ENCODE measurements at regions not wholly inside any gene's neighbourhood (a gene's known extent, or its start where the extent isn't known, plus 50 kb on each side); places are given as distances from the start of the nearest gene placed in this dataset.
A peak's percentile ranks its signal among the peaks of the same experiment; 100 is the strongest.

- no peaks in the 10 kb centered on the region for H3K4me1 Mint-ChIP-seq (ENCODE audit: unreplicated experiment)
- no peaks in the 10 kb centered on the region for H3K9me3 Mint-ChIP-seq (ENCODE audit: unreplicated experiment)
- DNase-seq (ENCODE audit: low spot score): no peak
- no peak for TF ChIP-seq CTCF (IDR thresholded peaks at IDR 0.05; ENCODE audit: unreplicated experiment)
- no peak overlapping the region for H3K4me3 Mint-ChIP-seq (ENCODE audit: unreplicated experiment)
- no peaks in the 10 kb centered on the region for H3K36me3 Mint-ChIP-seq (ENCODE audit: low read depth, unreplicated experiment)
- H3K27ac Mint-ChIP-seq (ENCODE audit: unreplicated experiment): no peak overlapping the region
- no peaks in the 10 kb centered on the region for H3K27me3 Mint-ChIP-seq (ENCODE audit: unreplicated experiment)
Measured at GRCh38 chr2:204492417-204492816, 52.9 kb upstream of the PARD3B start.

GRCh38 chr2:204494681-204495080, 50.6 kb upstream of the PARD3B start:
- Mint-ChIP-seq H3K4me3 (ENCODE audit: unreplicated experiment) (no peak overlapping the region), H3K27me3 (ENCODE audit: unreplicated experiment) (no peaks in the 10 kb centered on the region), H3K27ac (ENCODE audit: unreplicated experiment) (no peak overlapping the region), H3K9me3 (ENCODE audit: unreplicated experiment) (no peaks in the 10 kb centered on the region), H3K36me3 (ENCODE audit: low read depth, unreplicated experiment) (no peaks in the 10 kb centered on the region), H3K4me1 (ENCODE audit: unreplicated experiment) (no peaks in the 10 kb centered on the region)
- no peak for TF ChIP-seq CTCF (IDR thresholded peaks at IDR 0.05; ENCODE audit: unreplicated experiment)
- no peak for DNase-seq (ENCODE audit: low spot score)

- peak overlapping the region; percentile 16 for H3K27ac Mint-ChIP-seq (ENCODE audit: unreplicated experiment)
- no peak for DNase-seq (ENCODE audit: low spot score)
Measured at GRCh38 chr2:204495381-204495780, 49.9 kb upstream of the PARD3B start.

More at GRCh38 chr2:204495381-204495780, 49.9 kb upstream of the PARD3B start:
- TF ChIP-seq CTCF (IDR thresholded peaks at IDR 0.05; ENCODE audit: unreplicated experiment): no peak
- H3K4me3 Mint-ChIP-seq (ENCODE audit: unreplicated experiment): no peak overlapping the region
- no peaks in the 10 kb centered on the region for H3K9me3 Mint-ChIP-seq (ENCODE audit: unreplicated experiment)
- H3K36me3 Mint-ChIP-seq (ENCODE audit: low read depth, unreplicated experiment): no peaks in the 10 kb centered on the region
- H3K4me1 Mint-ChIP-seq (ENCODE audit: unreplicated experiment): no peaks in the 10 kb centered on the region
- no peaks in the 10 kb centered on the region for H3K27me3 Mint-ChIP-seq (ENCODE audit: unreplicated experiment)
